Neural cell (in vitro differentiated cells): ENCODE measurements at regions not wholly inside any gene's neighbourhood (a gene's known extent, or its start where the extent isn't known, plus 50 kb on each side); places are given as distances from the start of the nearest gene placed in this dataset.

Source experiments
- H2AFZ ChIP-seq: fragments of 200-600, 300-800 bp; sonication (generic), shearing (Covaris generic); 2 replicates; pipeline ENCODE4 v1.6.0; 2014; ENCODE audit warnings: low read depth, mild to moderate bottlenecking, antibody characterized with exemption, low read length, moderate library complexity
- H3F3A ChIP-seq: fragments of 200-600 bp; shearing (Covaris generic); 2 replicates; pipeline ENCODE4 v1.6.1; 2016; ENCODE audit warnings: mild to moderate bottlenecking, moderate library complexity, mixed read lengths, antibody characterized with exemption, low read length; ENCODE audit not compliant: insufficient read depth, poor library complexity, severe bottlenecking
- H3K27ac ChIP-seq: fragments of 200-600, 300-800 bp; sonication (generic), shearing (Covaris generic); 2 replicates; pipeline ENCODE4 v1.5.1; 2014; ENCODE audit warnings: mild to moderate bottlenecking, low read length, moderate library complexity
- H3K27me3 ChIP-seq: fragments of 300-800, 200-600 bp; sonication (generic), shearing (Covaris generic); 2 replicates; pipeline ENCODE4 v1.6.0; 2014; ENCODE audit warnings: mild to moderate bottlenecking, low read depth, low read length, moderate library complexity; ENCODE audit not compliant: insufficient read depth
- H3K36me3 ChIP-seq: fragments of 300-800, 200-600 bp; sonication (generic), shearing (Covaris generic); 2 replicates; pipeline ENCODE4 v1.5.1; 2014; ENCODE audit warnings: mild to moderate bottlenecking, antibody characterized with exemption, low read length, moderate library complexity; ENCODE audit not compliant: insufficient read depth
- H3K4me2 ChIP-seq: fragments of 300-800, 200-600 bp; sonication (generic), shearing (Covaris generic); 2 replicates; pipeline ENCODE4 v1.6.0; 2014; ENCODE audit warnings: mild to moderate bottlenecking, low read length
- H3K4me3 ChIP-seq: fragments of 300-800, 200-600 bp; sonication (generic), shearing (Covaris generic); 2 replicates; pipeline ENCODE4 v1.5.1; 2014; ENCODE audit warnings: mild to moderate bottlenecking, low read length, moderate library complexity
- H3K79me2 ChIP-seq: fragments of 200-600 bp; shearing (Covaris generic); replicated peaks from 2 replicates; pipeline ENCODE4 v1.6.0; 2014; ENCODE audit warnings: mild to moderate bottlenecking, low read length, moderate library complexity; ENCODE audit not compliant: insufficient read depth
- H3K9ac ChIP-seq: fragments of 300-800, 200-600 bp; sonication (generic), shearing (Covaris generic); 2 replicates; pipeline ENCODE4 v1.6.1; 2016; ENCODE audit warnings: mild to moderate bottlenecking, low read length, mixed read lengths
- H3K9me2 ChIP-seq: fragments of 200-600 bp; shearing (Covaris generic); 2 replicates; pipeline ENCODE4 v1.6.1; 2016; ENCODE audit warnings: mild to moderate bottlenecking, low read length, mixed read lengths; ENCODE audit not compliant: insufficient read depth
- H3K9me3 ChIP-seq: fragments of 200-600, 300-800 bp; sonication (generic), shearing (Covaris generic); 2 replicates; pipeline ENCODE4 v1.6.1; 2016; ENCODE audit warnings: mild to moderate bottlenecking, mixed run types, low read length, moderate library complexity, mixed read lengths
- H4K20me1 ChIP-seq: fragments of 200-600 bp; shearing (Covaris generic); 2 replicates; pipeline ENCODE4 v1.6.1; 2016; ENCODE audit warnings: mild to moderate bottlenecking, mixed run types; ENCODE audit not compliant: insufficient read depth
- CTCF ChIP-seq: fragments of 450-650 bp; IDR thresholded peaks from 2 replicates; pipeline ENCODE4 v1.5.1; 2014; ENCODE audit warnings: antibody characterized with exemption, mild to moderate bottlenecking, moderate library complexity; ENCODE audit not compliant: poor library complexity, severe bottlenecking
- EP300 ChIP-seq: fragments of 450-650 bp; conservative IDR thresholded peaks from 2 replicates; pipeline ENCODE4 v1.6.1; 2014; ENCODE audit warnings: antibody characterized with exemption, mild to moderate bottlenecking, moderate library complexity; ENCODE audit not compliant: poor library complexity, severe bottlenecking
- EZH2 ChIP-seq: fragments of 200-600, 300-800 bp; shearing (Covaris generic), sonication (generic); IDR thresholded peaks from 2 replicates; pipeline ENCODE4 v1.6.1; 2014; ENCODE audit warnings: antibody characterized with exemption, low read length, borderline replicate concordance, mild to moderate bottlenecking; ENCODE audit not compliant: insufficient read depth, poor library complexity, severe bottlenecking
- MXI1 ChIP-seq: fragments of 450-650 bp; conservative IDR thresholded peaks from 2 replicates; pipeline ENCODE4 v1.6.1; 2014; ENCODE audit warnings: antibody characterized with exemption, mild to moderate bottlenecking; ENCODE audit not compliant: poor library complexity, severe bottlenecking
- POLR2AphosphoS5 ChIP-seq: IDR thresholded peaks from 2 replicates; pipeline ENCODE4 v1.6.1; 2012
- RAD21 ChIP-seq: fragments of 450-650 bp; conservative IDR thresholded peaks from 2 replicates; pipeline ENCODE4 v1.6.1; 2014; ENCODE audit warnings: antibody characterized with exemption, mild to moderate bottlenecking, moderate library complexity
- SMC3 ChIP-seq: fragments of 450-650 bp; conservative IDR thresholded peaks from 2 replicates; pipeline ENCODE4 v1.6.1; 2014; ENCODE audit warnings: antibody characterized with exemption, mild to moderate bottlenecking, moderate library complexity; ENCODE audit not compliant: poor library complexity
- TAF1 ChIP-seq: IDR thresholded peaks from 2 replicates; pipeline ENCODE4 v1.6.1; 2012; ENCODE audit warnings: low read depth
- TF ChIP-seq, protein P1 (sequence below): IDR thresholded peaks from 2 replicates; pipeline ENCODE4 v1.6.1; 2012; ENCODE audit warnings: borderline replicate concordance

DNA sequence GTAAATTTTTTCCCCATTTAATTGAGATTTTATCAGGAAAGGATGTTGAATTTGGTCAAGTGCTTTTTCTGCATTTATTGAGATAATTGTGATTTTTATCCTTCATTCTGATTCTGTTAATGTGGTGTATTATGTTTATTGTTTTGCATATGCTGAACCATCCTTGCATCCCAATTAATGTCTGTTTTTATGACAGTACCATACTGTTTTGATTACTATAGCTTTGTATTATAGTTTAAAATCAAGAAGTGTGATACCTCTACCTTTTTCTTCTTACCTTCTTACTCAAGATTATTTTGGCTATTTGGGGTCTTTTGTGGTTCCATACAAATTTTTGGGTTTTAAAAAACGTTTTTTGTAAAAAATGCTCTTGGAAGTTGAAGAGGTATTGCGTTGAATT lies 357.2 kb downstream of the REEP3 start:
- H3K27ac ChIP-seq: no peak overlapping the region

GRCh38 chr10:63883861-63884260 lies 362.7 kb downstream of the REEP3 start:
- Histone ChIP-seq H3K27me3 (no peaks in the 10 kb centered on the region), H3K36me3 (no peaks in the 10 kb centered on the region), H3K4me2 (no peak overlapping the region), H3K27ac (no peak overlapping the region), H3F3A (no peaks in the 10 kb centered on the region), H3K9me3 (peaks cover 3% of the 10 kb centered on the region), H3K9me2 (no peaks in the 10 kb centered on the region), H3K9ac (no peak overlapping the region), H3K79me2 (no peaks in the 10 kb centered on the region), H4K20me1 (no peaks in the 10 kb centered on the region), H2AFZ (no peak overlapping the region), H3K4me3 (no peak overlapping the region)
- no peak for TF ChIP-seq MXI1
- TF ChIP-seq RAD21: no peak
- TF ChIP-seq EP300: no peak
- no peak for TF ChIP-seq SMC3
- TF ChIP-seq, protein P1, sequence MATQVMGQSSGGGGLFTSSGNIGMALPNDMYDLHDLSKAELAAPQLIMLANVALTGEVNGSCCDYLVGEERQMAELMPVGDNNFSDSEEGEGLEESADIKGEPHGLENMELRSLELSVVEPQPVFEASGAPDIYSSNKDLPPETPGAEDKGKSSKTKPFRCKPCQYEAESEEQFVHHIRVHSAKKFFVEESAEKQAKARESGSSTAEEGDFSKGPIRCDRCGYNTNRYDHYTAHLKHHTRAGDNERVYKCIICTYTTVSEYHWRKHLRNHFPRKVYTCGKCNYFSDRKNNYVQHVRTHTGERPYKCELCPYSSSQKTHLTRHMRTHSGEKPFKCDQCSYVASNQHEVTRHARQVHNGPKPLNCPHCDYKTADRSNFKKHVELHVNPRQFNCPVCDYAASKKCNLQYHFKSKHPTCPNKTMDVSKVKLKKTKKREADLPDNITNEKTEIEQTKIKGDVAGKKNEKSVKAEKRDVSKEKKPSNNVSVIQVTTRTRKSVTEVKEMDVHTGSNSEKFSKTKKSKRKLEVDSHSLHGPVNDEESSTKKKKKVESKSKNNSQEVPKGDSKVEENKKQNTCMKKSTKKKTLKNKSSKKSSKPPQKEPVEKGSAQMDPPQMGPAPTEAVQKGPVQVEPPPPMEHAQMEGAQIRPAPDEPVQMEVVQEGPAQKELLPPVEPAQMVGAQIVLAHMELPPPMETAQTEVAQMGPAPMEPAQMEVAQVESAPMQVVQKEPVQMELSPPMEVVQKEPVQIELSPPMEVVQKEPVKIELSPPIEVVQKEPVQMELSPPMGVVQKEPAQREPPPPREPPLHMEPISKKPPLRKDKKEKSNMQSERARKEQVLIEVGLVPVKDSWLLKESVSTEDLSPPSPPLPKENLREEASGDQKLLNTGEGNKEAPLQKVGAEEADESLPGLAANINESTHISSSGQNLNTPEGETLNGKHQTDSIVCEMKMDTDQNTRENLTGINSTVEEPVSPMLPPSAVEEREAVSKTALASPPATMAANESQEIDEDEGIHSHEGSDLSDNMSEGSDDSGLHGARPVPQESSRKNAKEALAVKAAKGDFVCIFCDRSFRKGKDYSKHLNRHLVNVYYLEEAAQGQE: no peak
- TF ChIP-seq CTCF: no peak
- TF ChIP-seq TAF1: no peak
- no peak for TF ChIP-seq POLR2AphosphoS5
- no peak for TF ChIP-seq EZH2

More for the DNA sequence above, 357.2 kb downstream of the REEP3 start:
- H3K27me3 ChIP-seq: no peaks in the 10 kb centered on the region
- no peak overlapping the region for H3K4me2 ChIP-seq
- no peaks in the 10 kb centered on the region for H3K79me2 ChIP-seq
- no peaks in the 10 kb centered on the region for H3F3A ChIP-seq
- H4K20me1 ChIP-seq: no peaks in the 10 kb centered on the region
- H3K9me3 ChIP-seq: peaks cover 3% of the 10 kb centered on the region
- no peaks in the 10 kb centered on the region for H3K36me3 ChIP-seq
- no peak overlapping the region for H3K4me3 ChIP-seq
- H3K9me2 ChIP-seq: no peaks in the 10 kb centered on the region
- H2AFZ ChIP-seq: no peak overlapping the region
- no peak overlapping the region for H3K9ac ChIP-seq
- TF ChIP-seq POLR2AphosphoS5 (no peak), EP300 (no peak), EZH2 (no peak)

DNA sequence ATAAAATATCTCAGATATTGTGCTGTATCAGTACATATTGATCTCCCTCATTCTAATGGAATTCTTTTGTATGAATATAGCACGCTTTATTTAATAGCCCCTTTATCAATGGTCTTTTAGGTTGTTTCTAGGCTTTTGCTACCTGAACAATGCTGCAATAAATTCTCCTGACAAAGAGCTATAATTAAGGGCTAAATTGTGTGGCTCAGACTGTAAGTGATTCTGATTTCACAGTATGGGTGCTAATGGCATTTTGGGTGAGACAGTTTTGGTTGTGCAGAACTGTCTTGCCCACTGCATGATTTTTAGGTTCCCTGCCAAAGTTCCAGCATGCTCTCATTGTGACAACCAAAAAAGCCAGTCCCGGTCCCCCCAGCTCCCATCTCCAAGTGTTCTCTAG lies 363.2 kb downstream of the REEP3 start:
- no peaks in the 10 kb centered on the region for H3K36me3 ChIP-seq
- H3K27ac ChIP-seq: no peak overlapping the region
- H3F3A ChIP-seq: no peaks in the 10 kb centered on the region
- no peak overlapping the region for H3K4me2 ChIP-seq
- no peak overlapping the region for H3K4me3 ChIP-seq
- TF ChIP-seq, protein P1: no peak
- no peak for TF ChIP-seq CTCF
- no peak for TF ChIP-seq RAD21
- no peak for TF ChIP-seq EZH2
- no peak for TF ChIP-seq MXI1
- no peak for TF ChIP-seq SMC3
- no peak for TF ChIP-seq EP300
- no peak for TF ChIP-seq POLR2AphosphoS5
- no peak for TF ChIP-seq TAF1
- no peak overlapping the region for H2AFZ ChIP-seq
- no peaks in the 10 kb centered on the region for H3K9me2 ChIP-seq
- H3K79me2 ChIP-seq: no peaks in the 10 kb centered on the region
- H3K9me3 ChIP-seq: peaks cover 3% of the 10 kb centered on the region
- H4K20me1 ChIP-seq: no peaks in the 10 kb centered on the region
- H3K9ac ChIP-seq: no peak overlapping the region
- H3K27me3 ChIP-seq: no peaks in the 10 kb centered on the region
